ENCODE measurements at regions not wholly inside any gene's neighbourhood (a gene's known extent, or its start where the extent isn't known, plus 50 kb on each side); places are given as distances from the start of the nearest gene placed in this dataset.
"Not testable (repeated sequence)": the region's sequence is repeated elsewhere in the genome, so short reads cannot be mapped to it uniquely, and the experiment has no call there.

- DNase-seq (ENCODE audit: low spot score) = no peak
These were observed 372.2 kb downstream of the NFIB start for GRCh38 chr9:13941714-13942113.

DNA sequence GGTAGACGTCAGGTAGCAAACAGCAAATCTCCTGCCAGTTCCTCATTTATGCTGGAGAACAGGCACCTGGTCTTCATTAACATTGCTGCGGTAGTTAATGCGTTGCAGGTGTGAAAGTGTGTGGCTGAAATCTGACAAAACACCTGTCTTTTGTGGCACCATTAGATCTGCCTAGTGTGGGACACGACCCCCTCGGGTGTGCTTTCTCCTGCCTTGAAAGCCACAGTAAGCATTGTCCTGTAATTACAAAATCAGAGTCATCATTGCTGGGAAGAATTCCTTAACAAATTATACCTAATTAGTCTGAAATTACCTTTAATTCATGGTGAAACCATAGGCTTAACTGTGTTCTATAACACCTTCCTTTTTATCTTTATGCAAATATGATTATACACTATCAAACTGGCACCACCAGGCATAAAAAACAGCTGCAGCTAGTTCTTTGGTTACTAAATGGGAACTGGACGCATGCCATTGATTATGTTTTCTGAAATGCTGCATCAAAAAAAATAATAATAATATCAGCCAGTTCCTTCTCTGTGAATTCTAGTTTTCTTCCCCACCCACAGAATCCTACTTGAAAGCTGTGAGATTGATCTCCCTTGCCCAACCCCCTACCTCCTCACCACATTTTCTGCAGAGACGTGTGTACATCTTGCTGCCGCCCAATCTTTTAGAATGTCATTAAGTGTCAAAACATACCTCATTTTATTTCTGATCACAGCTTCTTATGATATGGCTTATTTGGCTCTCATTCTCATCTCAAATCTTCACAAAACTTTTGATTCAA, 374.0 kb downstream of the NFIB start:
- no peak for DNase-seq (ENCODE audit: low spot score)

GRCh38 chr9:13939134-13939533, 374.8 kb downstream of the NFIB start:
- DNase-seq (ENCODE audit: low spot score) = no peak

DNA sequence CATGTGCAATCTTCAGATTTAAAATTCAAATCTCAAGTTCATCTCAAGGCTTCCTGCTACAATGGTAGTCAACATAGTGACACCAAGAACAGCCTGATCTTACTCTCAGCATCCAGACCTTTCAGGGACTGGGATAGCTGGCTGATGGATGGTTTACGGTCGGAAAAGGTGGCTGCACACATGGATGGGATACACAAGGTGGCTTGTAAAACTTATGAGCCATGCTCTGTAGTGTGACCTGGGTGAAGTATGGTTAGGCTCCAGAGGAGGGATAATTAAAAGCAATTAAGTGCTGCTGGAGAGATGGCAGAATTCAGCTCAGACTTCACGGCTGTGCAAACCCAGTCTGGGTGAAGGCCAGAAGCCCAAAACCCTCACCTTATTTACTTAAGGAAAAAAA, 379.5 kb downstream of the NFIB start:
- DNase-seq (ENCODE audit: low spot score) = no peak

- no peak for DNase-seq (ENCODE audit: low spot score)
These were observed 380.7 kb downstream of the NFIB start for GRCh38 chr9:13933268-13933656.

- no peak for DNase-seq (ENCODE audit: low spot score)
These were observed 381.2 kb downstream of the NFIB start for GRCh38 chr9:13932528-13933267.

DNA sequence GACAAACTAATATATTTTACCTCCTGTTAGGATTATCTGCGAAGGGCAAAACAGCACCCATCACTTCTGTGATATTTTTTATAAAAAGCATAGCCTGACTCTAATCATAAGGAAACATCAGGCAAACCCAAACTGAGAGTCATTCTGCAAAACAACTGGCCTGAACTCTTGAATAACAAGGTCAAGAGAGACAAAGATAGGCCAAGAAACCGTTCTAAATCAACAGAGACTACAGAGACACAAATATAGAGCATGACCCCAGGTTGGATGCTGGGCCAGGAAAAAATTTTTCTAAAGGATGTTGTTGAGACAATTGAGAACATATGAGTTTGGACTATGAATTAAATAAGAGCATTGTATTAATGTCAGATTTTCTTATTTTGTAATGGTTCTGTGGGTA, 384.9 kb downstream of the NFIB start:
- DNase-seq (ENCODE audit: low spot score) = no peak

DNA sequence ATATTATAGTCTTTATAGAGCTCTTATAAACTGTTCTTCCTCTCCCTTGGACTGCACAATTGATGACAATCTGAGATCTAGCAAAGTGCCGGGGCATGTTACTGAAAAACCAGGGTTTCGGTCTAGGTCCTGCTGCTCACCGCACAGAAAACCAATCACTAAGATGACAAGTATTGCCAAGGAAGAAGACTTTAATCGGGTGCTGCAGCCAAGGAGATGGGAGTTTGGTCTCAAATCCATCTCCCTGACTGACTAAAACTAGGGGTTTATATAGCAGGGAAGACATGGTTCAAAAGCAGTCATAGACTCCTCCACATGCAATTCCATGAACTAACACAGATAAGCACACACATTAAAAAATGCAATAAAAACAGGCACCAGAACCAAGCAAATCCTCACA, 390.6 kb downstream of the NFIB start:
- no peak for DNase-seq (ENCODE audit: low spot score)

DNA sequence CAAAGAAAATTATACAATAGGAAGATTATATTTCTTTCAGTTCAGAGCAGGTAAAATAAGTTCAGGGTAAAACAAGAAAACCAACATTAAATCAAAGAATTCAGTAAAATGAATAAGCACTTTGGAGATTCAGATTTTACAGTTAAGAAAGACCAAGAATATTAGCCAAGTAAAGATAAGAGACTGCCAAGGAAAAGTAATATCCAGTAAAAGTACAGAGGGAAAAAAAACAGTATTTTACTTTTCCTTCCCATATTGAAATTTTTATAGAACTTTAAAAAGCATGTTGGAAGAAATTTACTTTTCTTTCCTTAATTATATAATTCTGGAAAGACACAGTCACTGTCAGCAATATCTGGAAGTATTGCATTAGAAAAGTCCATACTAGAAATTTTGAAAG, 393.4 kb downstream of the NFIB start:
- DNase-seq (ENCODE audit: low spot score) = no peak

GRCh38 chr9:13919401-13919800, 394.5 kb downstream of the NFIB start:
- no peak for DNase-seq (ENCODE audit: low spot score)

GRCh38 chr9:13917534-13917933, 396.4 kb downstream of the NFIB start:
- no peak for DNase-seq (ENCODE audit: low spot score)

DNA sequence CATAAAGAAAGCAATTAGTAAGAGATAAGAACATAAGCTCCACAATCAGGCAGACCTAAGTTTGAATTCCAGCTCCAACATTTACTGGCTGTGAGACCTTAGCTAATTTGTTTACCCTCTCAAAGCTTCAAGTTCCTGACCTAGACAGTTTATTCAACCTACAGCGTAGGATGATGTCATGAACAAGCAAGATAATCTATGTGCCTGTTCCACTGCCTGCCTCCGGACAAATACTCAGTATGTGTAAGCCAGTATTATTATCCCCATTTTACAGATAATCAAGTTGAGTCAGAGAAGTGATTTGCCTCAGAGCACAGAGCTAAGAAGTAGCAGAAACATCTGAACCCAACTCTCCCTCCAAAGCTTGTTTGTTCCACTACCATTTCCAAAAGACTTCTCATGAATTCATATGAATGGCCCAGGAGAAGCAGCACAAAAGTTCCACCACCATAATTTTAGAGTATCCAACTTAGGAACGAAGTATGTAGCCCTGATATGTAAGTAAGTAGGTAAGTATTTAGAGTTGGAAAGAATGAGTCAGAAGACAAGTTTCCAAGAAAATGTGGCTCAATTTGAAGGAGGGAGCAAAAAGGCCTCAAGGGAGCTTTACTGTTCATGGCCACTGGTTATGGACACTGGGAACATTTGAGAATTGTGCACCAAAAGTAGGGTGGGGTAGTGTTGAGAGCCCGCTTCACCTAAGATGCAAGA, 398.2 kb downstream of the NFIB start:
- no peak for DNase-seq (ENCODE audit: low spot score)

- DNase-seq (ENCODE audit: low spot score) = no peak
These were observed 398.8 kb downstream of the NFIB start for GRCh38 chr9:13915131-13915530.

- no peak for DNase-seq (ENCODE audit: low spot score)
These were observed 402.5 kb downstream of the NFIB start for GRCh38 chr9:13911473-13911872.

DNA sequence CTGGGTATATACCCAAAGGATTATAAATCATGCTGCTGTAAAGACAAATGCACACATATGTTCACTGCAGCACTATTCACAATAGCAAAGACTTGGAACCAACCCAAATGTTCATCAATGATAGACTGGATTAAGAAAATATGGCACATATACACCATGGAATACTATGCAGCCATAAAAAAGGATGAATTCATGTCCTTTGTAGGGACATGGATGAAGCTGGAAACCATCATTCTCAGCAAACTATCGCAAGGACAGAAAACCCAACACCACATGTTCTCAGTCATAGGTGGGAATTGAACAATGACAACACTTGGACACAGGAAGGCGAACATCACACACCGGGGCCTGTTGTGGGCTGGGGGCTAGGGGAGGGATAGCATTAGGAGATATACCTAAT, 406.1 kb downstream of the NFIB start:
- DNase-seq (ENCODE audit: low spot score) = not testable (repeated sequence)

DNA sequence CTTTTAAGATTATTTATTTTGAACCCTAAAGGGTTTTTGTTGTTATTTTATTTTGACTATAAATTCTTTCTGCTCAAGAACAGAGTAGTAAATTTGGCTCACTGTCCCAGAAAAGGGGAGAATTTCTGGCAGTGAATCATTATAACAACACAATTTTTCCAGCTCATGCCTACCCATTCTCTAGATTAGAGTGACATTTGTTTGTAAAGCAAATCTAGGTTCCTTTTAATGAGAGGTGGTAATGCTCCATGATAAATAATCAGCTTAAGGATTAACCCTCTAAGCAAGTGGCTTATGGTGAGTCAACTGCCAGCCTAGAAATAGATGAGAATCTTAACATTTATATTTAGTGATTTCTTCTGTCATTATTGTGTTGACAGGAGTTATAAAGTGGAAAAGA, 409.2 kb downstream of the NFIB start:
- no peak for DNase-seq (ENCODE audit: low spot score)

DNA sequence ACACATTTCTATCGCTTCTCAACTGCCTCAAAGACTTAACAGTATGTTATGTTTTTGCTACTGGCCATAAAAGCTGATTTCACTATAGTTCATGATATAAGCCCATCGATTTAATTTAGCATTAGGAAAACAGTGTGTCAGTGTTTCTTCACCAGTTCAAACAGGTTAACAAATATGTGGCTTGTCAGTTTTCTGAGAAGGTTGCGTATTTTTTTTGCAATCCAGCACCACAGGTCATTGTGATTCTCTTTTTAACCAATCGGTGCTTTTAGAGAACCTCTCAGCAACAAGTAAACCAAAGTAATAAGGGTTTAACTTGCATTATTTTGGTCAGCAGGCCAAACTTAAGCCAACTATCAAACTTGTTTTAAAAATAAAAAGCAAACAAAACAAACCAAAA, 409.6 kb downstream of the NFIB start:
- DNase-seq (ENCODE audit: low spot score) = no peak

GRCh38 chr9:13902286-13903066, 411.5 kb downstream of the NFIB start:
- DNase-seq (ENCODE audit: low spot score) = no peak

DNA sequence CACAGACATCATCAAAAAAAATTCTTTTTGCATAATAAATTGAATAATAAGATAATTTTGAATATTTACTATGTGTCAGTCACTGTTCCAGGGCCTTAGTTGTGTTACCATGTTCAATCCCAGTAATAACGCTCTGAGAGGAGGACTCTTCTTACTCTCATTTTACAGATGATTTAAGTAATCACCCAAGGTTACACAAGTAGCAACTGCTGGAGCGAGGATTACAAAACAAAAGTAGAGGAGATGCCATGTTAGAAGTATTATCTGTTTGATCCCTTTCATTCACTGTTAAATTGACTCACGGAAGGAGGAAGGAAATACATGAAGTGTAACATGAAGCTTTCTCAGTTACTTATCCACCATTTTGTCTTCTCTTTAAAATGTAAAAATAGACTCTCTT, 412.8 kb downstream of the NFIB start:
- DNase-seq (ENCODE audit: low spot score) = no peak

GRCh38 chr9:13900449-13900848, 413.5 kb downstream of the NFIB start:
- peak; percentile 24 for DNase-seq (ENCODE audit: low spot score)

GRCh38 chr9:13899924-13900323, 414.0 kb downstream of the NFIB start:
- DNase-seq (ENCODE audit: low spot score) = peak; percentile 39

GRCh38 chr9:13898957-13899356, 415.0 kb downstream of the NFIB start:
- no peak for DNase-seq (ENCODE audit: low spot score)
